Panc1 (cell line): ENCODE measurements at regions not wholly inside any gene's neighbourhood (a gene's known extent, or its start where the extent isn't known, plus 50 kb on each side); places are given as distances from the start of the nearest gene placed in this dataset.

Source experiments
- ATAC-seq: fragments of 200-7000 bp; cut with Tn5 transposase; 2 replicates; pipeline ENCODE4 v1.9.1; 2020; ENCODE audit warnings: mild to moderate bottlenecking, moderate library complexity
- BruUV-seq: library from RNA; stranded (reverse); fragments of 400-500 nt; replicated peaks from 2 replicates; lab custom pipeline; 2021; lab: Mats Ljungman, UMichigan
- CTCF ChIA-PET: fragments of 300-600 bp; sonication (Branson Sonifier 250); formaldehyde crosslinking; loops from one replicate; lab custom pipeline; 2022; ENCODE audit warnings: antibody characterized with exemption; lab: Charles Lee
- POLR2A ChIA-PET: fragments of 300-600 bp; sonication (Branson Sonifier 250); formaldehyde crosslinking; loops from one replicate; lab custom pipeline; 2022; ENCODE audit warnings: antibody characterized with exemption; lab: Charles Lee
- DNase-seq: peaks from one replicate; pipeline ENCODE4 v3.0.0-alpha.2; 2010; ENCODE audit warnings: low read depth, low spot score
- H3K27ac ChIP-seq: 2 replicates; pipeline ENCODE4 v1.5.1; 2011; ENCODE audit warnings: mild to moderate bottlenecking, low read length, inconsistent platforms
- H3K27me3 ChIP-seq: fragments of 200-500 bp; sonication (Bioruptor generic); 2 replicates; pipeline ENCODE4 v1.6.0; 2014; ENCODE audit warnings: low read length, inconsistent platforms; ENCODE audit not compliant: control insufficient read depth, insufficient read depth
- H3K36me3 ChIP-seq: fragments of 200-500 bp; sonication (Bioruptor generic); 2 replicates; pipeline ENCODE4 v1.5.1; 2014; ENCODE audit warnings: inconsistent platforms, mild to moderate bottlenecking, low read length, moderate library complexity; ENCODE audit not compliant: control insufficient read depth, insufficient read depth
- H3K4me1 ChIP-seq: 2 replicates; pipeline ENCODE4 v1.5.1; 2011; ENCODE audit warnings: inconsistent platforms, mild to moderate bottlenecking, low read length, moderate library complexity; ENCODE audit not compliant: control insufficient read depth, insufficient read depth
- H3K4me3 ChIP-seq, 2 experiments: 2 replicates each; pipeline ENCODE4 v1.5.1; 2011 to 2012; ENCODE audit warnings: low read depth in 2 of 2, low read length in 2 of 2, mild to moderate bottlenecking in 2 of 2, inconsistent platforms in 1 of 2, moderate library complexity in 1 of 2
- H3K9me3 ChIP-seq: fragments of 200-500 bp; sonication (Bioruptor generic); 2 replicates; pipeline ENCODE4 v1.5.1; 2014; ENCODE audit warnings: low read depth, mild to moderate bottlenecking, inconsistent platforms, low read length, moderate library complexity; ENCODE audit not compliant: control insufficient read depth, insufficient read depth
- CTCF ChIP-seq: fragments of 450-650 bp; IDR thresholded peaks from 2 replicates; pipeline ENCODE4 v1.5.1; 2017; ENCODE audit warnings: mild to moderate bottlenecking
- POLR2AphosphoS5 ChIP-seq: IDR thresholded peaks from 2 replicates; pipeline ENCODE4 v1.6.1; 2012; ENCODE audit warnings: mild to moderate bottlenecking, low read depth, low read length, moderate library complexity
- SIN3A ChIP-seq: IDR thresholded peaks from 2 replicates; pipeline ENCODE4 v1.6.1; 2012; ENCODE audit warnings: low read depth, mild to moderate bottlenecking, low read length, moderate library complexity, borderline replicate concordance; ENCODE audit not compliant: insufficient read depth
- TCF7L2 ChIP-seq: IDR thresholded peaks from 2 replicates; pipeline ENCODE4 v1.6.1; 2011; ENCODE audit warnings: mild to moderate bottlenecking, low read depth, low read length, inconsistent platforms
- in situ Hi-C: cut with HindIII; loops from 2 replicates; pipeline ENCODE4 v1.10.0; 2016; ENCODE audit warnings: low sequenced_read_pairs, low pct_unique_long_range_greater_than_20kb
- intact Hi-C: fragments of 100-400 bp; cut with micrococcal nuclease; formaldehyde crosslinking; loops from one replicate; pipeline ENCODE4 v1.10.0; 2022; ENCODE audit not compliant: unreplicated experiment
- TF ChIP-seq, protein P1 (sequence below), 2 experiments: IDR thresholded peaks; 2 replicates each; pipeline ENCODE4 v1.6.1; 2011 to 2012; ENCODE audit warnings: low read depth in 2 of 2, control low read depth in 1 of 2, low read length in 1 of 2, mild to moderate bottlenecking in 1 of 2, moderate library complexity in 1 of 2; ENCODE audit not compliant: insufficient read depth in 1 of 2

DNA sequence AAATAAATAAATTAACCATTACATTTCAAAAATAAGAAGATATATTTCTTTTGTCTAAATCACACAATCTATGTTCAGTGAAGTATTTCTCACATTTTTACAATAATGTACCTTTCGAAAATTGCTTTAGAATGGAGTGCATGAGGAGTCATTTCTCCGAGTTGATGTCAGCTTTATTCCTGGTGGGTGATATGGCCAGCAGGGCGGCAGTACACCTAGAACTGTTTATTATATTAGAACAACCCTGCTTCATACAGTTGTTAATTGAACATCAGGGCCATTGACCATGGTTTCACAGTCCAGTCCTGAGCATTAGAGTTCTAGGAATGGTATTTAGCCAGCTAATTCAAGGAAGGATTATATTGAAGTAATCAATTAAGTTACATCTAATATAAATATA, 696.3 kb upstream of the SLC10A2 start:
- H3K36me3 ChIP-seq = no peaks in the 10 kb centered on the region
- no peaks in the 10 kb centered on the region for H3K27me3 ChIP-seq
- no peaks in the 10 kb centered on the region for H3K4me1 ChIP-seq
- no peak overlapping the region for H3K27ac ChIP-seq
- in situ Hi-C loops = no loop called here
- intact Hi-C loops = no loop called here
- TF ChIP-seq TCF7L2 (no peak), SIN3A (no peak), POLR2AphosphoS5 (no peak), CTCF (no peak; the same call in 1 of the 2 replicates)
- TF ChIP-seq, protein P1, sequence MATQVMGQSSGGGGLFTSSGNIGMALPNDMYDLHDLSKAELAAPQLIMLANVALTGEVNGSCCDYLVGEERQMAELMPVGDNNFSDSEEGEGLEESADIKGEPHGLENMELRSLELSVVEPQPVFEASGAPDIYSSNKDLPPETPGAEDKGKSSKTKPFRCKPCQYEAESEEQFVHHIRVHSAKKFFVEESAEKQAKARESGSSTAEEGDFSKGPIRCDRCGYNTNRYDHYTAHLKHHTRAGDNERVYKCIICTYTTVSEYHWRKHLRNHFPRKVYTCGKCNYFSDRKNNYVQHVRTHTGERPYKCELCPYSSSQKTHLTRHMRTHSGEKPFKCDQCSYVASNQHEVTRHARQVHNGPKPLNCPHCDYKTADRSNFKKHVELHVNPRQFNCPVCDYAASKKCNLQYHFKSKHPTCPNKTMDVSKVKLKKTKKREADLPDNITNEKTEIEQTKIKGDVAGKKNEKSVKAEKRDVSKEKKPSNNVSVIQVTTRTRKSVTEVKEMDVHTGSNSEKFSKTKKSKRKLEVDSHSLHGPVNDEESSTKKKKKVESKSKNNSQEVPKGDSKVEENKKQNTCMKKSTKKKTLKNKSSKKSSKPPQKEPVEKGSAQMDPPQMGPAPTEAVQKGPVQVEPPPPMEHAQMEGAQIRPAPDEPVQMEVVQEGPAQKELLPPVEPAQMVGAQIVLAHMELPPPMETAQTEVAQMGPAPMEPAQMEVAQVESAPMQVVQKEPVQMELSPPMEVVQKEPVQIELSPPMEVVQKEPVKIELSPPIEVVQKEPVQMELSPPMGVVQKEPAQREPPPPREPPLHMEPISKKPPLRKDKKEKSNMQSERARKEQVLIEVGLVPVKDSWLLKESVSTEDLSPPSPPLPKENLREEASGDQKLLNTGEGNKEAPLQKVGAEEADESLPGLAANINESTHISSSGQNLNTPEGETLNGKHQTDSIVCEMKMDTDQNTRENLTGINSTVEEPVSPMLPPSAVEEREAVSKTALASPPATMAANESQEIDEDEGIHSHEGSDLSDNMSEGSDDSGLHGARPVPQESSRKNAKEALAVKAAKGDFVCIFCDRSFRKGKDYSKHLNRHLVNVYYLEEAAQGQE (IDR thresholded peaks at IDR 0.05; ENCODE audit: insufficient read depth in 1 of 2, low read depth in 2 of 2, low read length in 1 of 2) = no peak
- ChIA-PET CTCF (no interaction called here), POLR2A (no interaction called here)
- BruUV-seq = no TSS peak
- ATAC-seq (no peak), DNase-seq (no peak)
- no peaks in the 10 kb centered on the region for H3K9me3 ChIP-seq
- no peak overlapping the region for H3K4me3 ChIP-seq

- Histone ChIP-seq H3K4me3 (no peak overlapping the region), H3K36me3 (no peaks in the 10 kb centered on the region), H3K9me3 (no peaks in the 10 kb centered on the region), H3K27ac (no peak overlapping the region), H3K27me3 (no peaks in the 10 kb centered on the region), H3K4me1 (no peaks in the 10 kb centered on the region)
- CTCF ChIA-PET = no interaction called here
- ATAC-seq (no peak), DNase-seq (no peak)
- in situ Hi-C loops = no loop called here
- TF ChIP-seq TCF7L2 = no peak
- no peak for TF ChIP-seq SIN3A
- TF ChIP-seq, protein P1 (IDR thresholded peaks at IDR 0.05; ENCODE audit: insufficient read depth in 1 of 2, low read depth in 2 of 2, low read length in 1 of 2) = no peak
- no peak for TF ChIP-seq POLR2AphosphoS5
- TF ChIP-seq CTCF = no peak
- POLR2A ChIA-PET = no interaction called here
- intact Hi-C loops = no loop called here
- no TSS peak for BruUV-seq
These were observed 693.1 kb upstream of the SLC10A2 start for GRCh38 chr13:103759361-103759760.
